ENCODE measurements at regions not wholly inside any gene's neighbourhood (a gene's known extent, or its start where the extent isn't known, plus 50 kb on each side); places are given as distances from the start of the nearest gene placed in this dataset.
A peak's percentile ranks its signal among the peaks of the same experiment; 100 is the strongest.

DNA sequence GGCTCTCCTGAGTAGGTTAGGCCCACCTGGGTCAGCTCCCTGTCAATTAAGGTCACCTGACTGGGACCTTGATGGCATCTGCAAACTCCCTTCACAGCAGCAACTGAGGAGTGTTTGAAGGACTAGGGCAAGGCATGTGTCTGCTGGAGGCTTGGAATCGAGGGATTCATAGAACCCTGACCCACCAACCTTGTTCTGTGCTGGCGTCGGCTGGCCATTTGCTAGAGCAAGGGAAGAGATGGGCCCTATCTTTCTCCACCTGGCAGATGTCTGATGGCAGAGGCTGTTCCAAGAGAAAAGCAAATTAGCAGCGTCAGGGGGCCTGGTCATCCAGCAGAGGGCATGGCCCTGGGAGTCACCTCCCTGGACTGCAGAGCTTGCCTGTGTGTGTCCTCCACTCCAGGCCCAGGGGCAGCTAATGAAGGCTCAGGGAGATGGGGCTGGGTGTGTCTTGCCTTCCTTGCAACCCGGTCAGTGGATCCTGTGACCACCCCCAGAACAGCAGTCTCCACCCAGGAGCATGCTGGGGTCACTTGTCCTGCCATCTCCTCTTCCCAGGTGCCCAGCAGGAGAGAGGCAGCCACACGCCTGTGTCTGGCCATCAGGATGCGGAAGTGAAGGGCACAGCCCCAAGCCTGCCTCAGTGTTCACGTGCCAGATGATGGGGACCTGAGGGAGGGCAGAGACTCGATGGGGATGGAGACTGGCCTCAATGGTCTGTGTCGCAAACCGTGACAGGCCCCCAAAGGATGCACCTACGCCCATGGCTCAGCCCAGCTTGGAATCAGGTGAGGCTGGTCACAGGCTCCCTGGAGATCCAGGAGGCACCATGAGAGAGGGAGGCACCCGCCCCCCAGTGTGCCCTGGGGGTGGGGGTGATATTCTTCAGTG is 53.9 kb downstream of the BARX1 start:
- DNase-seq (ENCODE audit: low spot score) = no peak

DNA sequence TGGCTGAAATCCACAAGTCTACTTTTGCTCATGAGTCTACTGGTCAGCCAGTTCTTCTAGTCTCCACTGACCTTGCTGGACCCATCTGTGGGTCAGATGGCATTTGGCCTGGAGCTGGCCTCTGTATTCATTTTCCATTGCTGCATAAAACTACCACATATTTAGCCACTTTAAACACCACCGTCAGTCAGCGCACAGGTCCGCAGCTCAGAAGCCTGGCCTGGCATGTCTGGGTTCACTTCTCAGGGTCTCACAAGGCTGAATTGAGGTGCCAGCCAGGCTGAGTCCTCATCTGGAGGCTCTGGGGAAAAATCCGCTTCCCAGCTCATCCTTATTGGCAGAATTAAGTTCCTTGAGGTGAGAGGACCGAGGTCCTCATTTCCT is 54.7 kb downstream of the BARX1 start:
- peak; percentile 1 for DNase-seq (ENCODE audit: low spot score)

DNA sequence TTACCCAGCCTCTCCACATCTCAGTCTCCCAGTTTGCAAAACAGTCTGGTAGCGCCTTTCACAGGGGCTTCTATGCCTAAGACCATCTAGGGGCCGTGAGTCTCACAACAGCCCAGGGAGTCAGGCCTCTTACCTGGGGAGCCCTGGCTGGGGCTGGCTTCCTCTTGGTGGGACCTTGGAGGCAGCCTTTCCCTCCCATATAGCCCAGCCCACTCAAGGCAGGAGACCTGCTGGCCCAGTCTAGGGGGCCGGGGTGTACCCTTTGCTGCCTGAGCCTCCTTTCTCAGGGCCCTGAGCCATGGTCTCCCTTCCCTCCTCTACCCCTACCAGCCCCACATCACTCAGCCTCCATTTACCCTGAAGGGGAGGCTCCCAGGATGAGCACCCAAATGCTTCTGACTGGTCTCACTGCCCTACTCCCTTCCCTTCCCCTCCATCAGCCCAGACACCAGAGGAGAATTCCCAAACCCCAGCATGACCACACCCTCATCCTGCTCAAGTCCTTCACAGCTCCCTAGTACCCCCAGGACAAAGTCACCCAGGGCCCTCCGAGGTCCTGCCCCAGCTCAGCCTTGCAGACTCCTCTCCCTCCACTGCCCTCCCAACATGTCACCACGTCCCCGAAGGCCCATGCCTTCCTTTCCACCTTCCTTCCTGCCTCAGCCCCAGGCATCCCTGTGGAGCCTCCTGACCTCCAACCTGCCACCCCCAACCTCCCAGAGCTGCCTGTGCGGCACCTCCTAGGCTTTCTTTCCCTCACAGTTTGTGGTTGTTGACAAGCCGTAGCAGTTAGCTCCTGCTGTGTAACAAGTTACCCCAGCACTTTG is 55.3 kb downstream of the BARX1 start:
- DNase-seq (ENCODE audit: low spot score) = peak; percentile 3

DNA sequence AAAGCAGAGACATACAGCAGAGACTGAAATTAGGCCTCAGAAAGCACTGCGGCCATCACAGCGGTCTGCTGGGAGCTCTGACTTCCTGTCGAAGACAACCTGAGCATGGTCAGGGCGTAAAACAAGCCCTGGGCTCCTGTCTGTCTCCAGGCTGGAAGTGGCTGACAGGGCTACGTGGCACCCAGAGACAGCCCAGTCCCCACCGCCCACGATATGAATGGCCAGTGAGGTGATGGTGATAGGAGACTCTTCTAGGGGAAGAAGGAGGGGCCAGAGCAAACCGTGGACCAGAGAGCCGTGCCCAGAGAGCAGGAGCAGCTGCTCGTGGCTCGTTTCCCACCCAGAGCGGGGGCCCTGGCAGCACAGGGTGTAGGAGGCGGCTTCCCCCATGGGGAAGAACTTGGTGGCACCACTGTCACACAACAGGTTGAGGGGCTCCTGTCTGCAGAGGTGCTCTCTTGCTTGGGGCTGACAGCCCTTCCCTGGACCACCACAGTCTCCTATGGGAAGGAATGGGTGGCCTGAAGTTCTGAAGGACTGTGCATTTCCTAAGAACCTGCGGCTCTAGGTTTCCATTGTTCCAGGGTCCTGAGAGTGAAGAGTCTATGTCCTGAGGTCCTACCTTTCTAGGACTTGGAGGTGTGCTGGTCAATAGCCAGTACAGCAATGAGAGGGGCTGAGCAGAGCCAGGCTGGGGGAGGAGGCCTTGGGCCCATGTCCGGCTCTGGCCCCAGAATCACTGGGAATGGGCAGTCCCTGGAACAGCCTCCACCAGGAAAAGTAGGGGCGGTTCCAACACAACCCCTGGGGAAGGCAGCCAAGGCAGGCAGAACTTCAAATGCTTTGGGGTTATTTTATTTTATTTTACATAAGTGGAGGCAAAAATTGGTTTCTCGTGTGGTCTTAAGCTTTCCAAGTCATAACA is 56.4 kb downstream of the BARX1 start:
- DNase-seq (ENCODE audit: low spot score) = peak; percentile 3

- peak; percentile 2 for DNase-seq (ENCODE audit: low spot score)
Measured at GRCh38 chr9:93898026-93898425, 57.1 kb downstream of the BARX1 start.

DNA sequence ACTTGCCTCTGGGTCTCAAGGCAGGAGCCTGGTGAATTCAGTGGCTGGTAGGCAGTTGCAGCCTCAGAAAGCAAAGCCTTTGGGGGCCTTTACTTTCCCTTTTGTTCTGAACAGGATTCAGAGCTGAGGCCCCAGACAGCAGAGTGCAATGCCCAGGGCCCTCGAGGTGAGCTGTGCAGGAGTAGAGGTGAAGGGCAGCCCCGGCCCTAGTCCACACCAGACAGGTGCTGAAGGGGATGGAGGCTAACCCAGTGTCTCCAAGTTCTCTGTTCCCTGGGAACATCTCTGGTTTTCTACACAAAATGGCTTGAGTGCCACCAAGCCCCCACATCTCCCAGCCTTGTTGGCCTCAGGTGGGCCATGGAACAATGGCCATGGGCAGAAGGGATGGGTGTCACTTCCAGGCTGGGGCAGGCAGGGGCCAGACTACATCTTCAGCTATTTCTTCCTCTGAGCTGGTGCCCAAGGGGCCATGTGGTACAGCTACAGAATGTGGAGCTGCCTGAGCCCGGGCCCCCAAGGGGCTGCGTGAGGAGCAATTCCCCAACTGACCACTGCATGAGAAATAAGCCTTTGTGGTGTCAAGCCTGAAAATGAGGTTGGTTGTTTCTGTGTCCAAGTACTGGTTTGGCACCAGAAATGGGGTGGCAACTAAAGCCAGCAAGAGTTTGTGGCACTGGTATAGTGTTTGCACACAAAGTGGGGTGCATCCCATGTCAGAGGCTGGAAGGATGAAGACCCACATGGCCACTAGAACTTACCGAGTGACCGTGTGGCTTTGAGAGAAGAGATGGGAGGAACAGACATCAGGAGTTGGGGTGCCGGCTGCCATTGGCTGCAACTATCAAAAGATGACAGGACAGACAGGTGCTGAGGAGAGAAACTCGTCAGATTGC is 57.8 kb downstream of the BARX1 start:
- peak; percentile 4 for DNase-seq (ENCODE audit: low spot score)

DNA sequence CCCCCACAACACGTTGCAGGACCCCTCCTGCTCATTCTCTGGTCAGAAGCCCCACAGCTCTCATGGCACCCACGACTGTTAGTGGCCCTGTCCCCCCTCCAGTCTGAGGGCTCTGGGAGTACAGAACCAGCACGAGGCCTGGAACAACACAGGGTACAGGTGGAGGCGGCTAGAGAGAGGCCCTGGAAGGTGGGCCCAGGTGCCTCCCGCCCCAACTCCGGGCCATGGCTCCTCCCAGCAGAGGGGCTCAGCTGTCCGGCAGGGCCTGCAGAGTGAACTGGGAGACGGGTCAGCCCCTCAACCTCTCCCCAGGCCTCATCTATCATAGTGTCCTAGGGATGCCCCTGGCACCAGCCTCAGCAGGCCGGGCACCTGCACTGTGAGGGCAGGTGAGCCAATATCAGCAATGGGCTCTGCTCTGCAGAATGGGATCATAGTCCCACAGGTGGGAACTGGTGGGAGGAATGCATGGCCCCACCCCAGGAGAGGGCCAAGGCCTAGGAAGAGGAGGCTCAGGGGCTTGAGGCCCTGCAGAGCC is 58.6 kb downstream of the BARX1 start:
- DNase-seq (ENCODE audit: low spot score) = peak; percentile 1

GRCh38 chr9:93896093-93896492 is 59.1 kb downstream of the BARX1 start:
- DNase-seq (ENCODE audit: low spot score) = peak; percentile 2

- peak; percentile 2 for DNase-seq (ENCODE audit: low spot score)
Measured at GRCh38 chr9:93895535-93895934, 59.6 kb downstream of the BARX1 start.

DNA sequence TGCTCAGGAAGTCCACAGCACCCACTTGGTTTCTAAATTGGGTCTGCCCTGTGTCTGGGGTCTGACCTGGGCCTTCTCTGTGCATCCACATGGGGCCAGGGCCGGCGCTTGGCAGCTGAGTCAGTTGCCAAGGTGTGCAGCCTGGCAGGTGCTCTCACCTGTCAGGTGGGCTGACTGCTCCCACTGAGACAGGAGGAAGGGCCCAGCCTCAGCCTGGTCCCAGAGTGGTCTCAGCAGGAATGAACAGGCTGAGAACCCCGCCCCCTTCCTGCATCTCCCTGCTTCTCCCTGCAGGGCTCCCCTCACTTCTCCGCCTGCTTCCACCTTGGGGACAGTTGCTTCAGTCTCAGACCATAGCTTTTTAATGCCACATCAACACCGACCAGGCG is 60.5 kb downstream of the BARX1 start:
- DNase-seq (ENCODE audit: low spot score) = no peak

GRCh38 chr9:93893899-93894690 is 61.1 kb downstream of the BARX1 start:
- DNase-seq (ENCODE audit: low spot score) = peak; percentile 1

DNA sequence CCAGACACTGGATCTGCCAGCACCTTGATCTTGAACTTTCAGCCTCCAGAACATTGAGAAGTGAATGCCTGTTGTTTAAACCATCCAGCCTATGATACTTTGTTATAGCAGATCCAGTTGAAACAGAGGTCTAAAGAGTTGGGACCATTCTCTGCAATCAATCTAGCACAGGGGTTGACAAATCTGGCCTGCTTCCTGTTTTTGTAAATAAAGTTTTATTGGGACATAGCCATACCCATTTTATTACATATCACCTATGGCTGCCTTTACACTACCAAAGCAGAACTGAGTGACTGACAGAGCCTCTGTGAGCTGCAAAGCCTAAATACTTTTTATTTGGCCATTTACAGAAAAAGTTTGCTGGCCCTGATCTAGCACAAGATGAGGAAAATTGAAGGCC is 62.0 kb downstream of the BARX1 start:
- no peak for DNase-seq (ENCODE audit: low spot score)

- no peak for DNase-seq (ENCODE audit: low spot score)
Measured at GRCh38 chr9:93892748-93893147, 62.4 kb downstream of the BARX1 start.

GRCh38 chr9:93891549-93892310 is 63.4 kb downstream of the BARX1 start:
- DNase-seq (ENCODE audit: low spot score) = no peak

DNA sequence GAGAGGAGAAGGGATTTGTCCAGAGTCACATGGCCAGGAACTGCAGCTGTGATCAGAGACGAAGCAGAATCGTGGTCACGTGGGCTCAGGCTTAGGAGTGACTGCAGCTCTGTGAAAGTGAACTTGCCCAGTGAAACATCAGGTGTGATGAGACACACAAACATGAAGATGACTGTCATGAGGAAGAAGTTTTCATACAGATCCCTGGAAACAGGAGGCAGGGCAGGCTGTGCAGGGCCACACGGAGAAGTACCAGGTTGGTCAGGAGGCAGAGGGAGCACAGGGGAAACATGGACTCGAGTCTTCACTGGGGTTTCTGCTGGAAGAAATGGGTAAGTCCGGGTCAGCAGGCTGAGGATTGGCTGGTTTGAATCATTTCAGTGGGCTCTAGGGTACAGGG is 64.1 kb downstream of the BARX1 start:
- no peak for DNase-seq (ENCODE audit: low spot score)

DNA sequence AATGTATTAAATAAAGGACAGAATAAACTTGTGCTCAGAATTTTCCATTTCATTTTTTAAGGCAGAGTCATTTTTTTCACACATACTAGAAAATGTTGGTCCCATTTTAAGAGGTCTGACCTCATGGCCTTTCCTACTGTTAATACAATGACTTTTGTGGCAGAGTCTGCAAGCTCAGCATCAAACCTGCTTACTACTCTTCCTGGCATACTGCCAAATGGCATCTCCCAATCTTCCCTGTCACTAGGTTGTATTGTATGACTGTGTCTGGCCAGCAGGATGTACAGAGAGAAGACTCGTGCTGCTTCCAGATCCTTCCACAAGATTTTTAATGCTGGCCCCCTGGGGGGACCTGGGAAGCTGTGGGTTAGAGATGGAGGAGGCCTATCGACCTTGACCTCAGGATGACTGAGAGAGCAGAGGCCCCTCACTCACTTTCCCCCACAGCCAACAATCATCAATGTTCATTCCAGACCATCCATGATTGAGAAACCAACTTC is 64.7 kb downstream of the BARX1 start:
- DNase-seq (ENCODE audit: low spot score) = no peak

- no peak for DNase-seq (ENCODE audit: low spot score)
Measured at GRCh38 chr9:93886911-93887310, 68.2 kb downstream of the BARX1 start.

DNA sequence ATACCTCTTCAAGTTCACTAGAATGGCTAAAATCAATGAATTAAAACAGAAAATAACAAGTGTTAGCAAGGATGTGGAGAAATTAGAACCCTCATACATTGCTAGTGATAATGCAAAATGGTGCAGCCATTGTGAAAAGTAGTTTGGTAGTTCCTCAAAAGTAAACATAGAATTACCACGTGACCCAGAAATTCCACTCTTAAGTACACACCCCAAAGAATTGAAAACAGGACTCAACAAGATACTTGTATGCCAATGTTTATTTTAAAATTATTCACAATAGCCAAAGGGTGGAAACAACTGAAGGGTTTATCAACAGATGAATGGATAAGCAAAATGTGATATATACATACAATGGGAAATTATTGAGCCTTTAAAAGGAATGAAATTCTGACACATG is 70.3 kb downstream of the BARX1 start:
- DNase-seq (ENCODE audit: low spot score) = no peak

All from GM03348 (cell line).